Ishikawa (cell line): ENCODE measurements at regions not wholly inside any gene's neighbourhood (a gene's known extent, or its start where the extent isn't known, plus 50 kb on each side); places are given as distances from the start of the nearest gene placed in this dataset.

Experiments
- CEBPB ChIP-seq: IDR thresholded peaks from 2 replicates; pipeline ENCODE4 v1.6.1; 2012
- EGR1 ChIP-seq: IDR thresholded peaks from 2 replicates; pipeline ENCODE4 v1.6.1; 2012
- EP300 ChIP-seq: IDR thresholded peaks from 2 replicates; pipeline ENCODE4 v1.6.1; 2012; ENCODE audit warnings: borderline replicate concordance
- RAD21 ChIP-seq: IDR thresholded peaks from 2 replicates; pipeline ENCODE4 v1.6.1; 2012; ENCODE audit warnings: low read depth
- TEAD4 ChIP-seq: IDR thresholded peaks from 2 replicates; pipeline ENCODE4 v1.6.1; 2012
- ZBTB7A ChIP-seq: IDR thresholded peaks from 2 replicates; pipeline ENCODE4 v1.6.1; 2012; ENCODE audit warnings: low read depth
- TF ChIP-seq, protein P1 (sequence below): IDR thresholded peaks from 2 replicates; pipeline ENCODE4 v1.6.1; 2012
- TF ChIP-seq, protein P2 (sequence below): IDR thresholded peaks from 2 replicates; pipeline ENCODE4 v1.6.1; 2012; ENCODE audit warnings: low read depth, mild to moderate bottlenecking

DNA sequence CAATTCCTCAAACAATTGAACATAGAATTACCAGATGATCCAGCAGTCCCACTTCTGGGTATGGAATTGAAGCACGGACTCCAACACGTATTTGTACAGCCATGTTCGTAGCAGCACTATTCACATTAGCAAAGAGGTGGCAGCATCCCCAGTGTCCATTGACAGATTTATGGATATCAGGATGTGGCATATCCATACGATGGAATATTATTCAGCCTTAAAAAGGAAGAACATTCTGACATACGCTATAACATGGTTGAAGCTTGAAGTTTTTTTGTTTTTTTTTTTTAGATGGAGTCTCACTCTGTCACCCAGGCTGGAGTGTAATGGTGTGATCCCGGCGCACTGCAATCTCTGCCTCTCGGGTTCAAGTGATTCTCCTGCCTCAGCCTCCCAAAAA lies 220.6 kb downstream of the ZIC5 start:
- TF ChIP-seq CEBPB, result no peak
- TF ChIP-seq TEAD4, result no peak
- no peak for TF ChIP-seq EGR1
- TF ChIP-seq, protein P1, sequence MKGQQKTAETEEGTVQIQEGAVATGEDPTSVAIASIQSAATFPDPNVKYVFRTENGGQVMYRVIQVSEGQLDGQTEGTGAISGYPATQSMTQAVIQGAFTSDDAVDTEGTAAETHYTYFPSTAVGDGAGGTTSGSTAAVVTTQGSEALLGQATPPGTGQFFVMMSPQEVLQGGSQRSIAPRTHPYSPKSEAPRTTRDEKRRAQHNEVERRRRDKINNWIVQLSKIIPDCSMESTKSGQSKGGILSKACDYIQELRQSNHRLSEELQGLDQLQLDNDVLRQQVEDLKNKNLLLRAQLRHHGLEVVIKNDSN, result no peak
- TF ChIP-seq, protein P2, sequence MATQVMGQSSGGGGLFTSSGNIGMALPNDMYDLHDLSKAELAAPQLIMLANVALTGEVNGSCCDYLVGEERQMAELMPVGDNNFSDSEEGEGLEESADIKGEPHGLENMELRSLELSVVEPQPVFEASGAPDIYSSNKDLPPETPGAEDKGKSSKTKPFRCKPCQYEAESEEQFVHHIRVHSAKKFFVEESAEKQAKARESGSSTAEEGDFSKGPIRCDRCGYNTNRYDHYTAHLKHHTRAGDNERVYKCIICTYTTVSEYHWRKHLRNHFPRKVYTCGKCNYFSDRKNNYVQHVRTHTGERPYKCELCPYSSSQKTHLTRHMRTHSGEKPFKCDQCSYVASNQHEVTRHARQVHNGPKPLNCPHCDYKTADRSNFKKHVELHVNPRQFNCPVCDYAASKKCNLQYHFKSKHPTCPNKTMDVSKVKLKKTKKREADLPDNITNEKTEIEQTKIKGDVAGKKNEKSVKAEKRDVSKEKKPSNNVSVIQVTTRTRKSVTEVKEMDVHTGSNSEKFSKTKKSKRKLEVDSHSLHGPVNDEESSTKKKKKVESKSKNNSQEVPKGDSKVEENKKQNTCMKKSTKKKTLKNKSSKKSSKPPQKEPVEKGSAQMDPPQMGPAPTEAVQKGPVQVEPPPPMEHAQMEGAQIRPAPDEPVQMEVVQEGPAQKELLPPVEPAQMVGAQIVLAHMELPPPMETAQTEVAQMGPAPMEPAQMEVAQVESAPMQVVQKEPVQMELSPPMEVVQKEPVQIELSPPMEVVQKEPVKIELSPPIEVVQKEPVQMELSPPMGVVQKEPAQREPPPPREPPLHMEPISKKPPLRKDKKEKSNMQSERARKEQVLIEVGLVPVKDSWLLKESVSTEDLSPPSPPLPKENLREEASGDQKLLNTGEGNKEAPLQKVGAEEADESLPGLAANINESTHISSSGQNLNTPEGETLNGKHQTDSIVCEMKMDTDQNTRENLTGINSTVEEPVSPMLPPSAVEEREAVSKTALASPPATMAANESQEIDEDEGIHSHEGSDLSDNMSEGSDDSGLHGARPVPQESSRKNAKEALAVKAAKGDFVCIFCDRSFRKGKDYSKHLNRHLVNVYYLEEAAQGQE, result no peak
- TF ChIP-seq EP300, result no peak
- TF ChIP-seq ZBTB7A, result no peak
- TF ChIP-seq RAD21, result no peak
